HEK293T (cell line): ENCODE measurements at regions not wholly inside any gene's neighbourhood (a gene's known extent, or its start where the extent isn't known, plus 50 kb on each side); places are given as distances from the start of the nearest gene placed in this dataset.

Experiments used
- CTBP1 ChIP-seq: fragments of 450-650 bp; IDR thresholded peaks from 2 replicates; pipeline ENCODE4 v1.6.1; 2016; ENCODE audit warnings: borderline replicate concordance
- ELF4 ChIP-seq: fragments of 450-650 bp; IDR thresholded peaks from 2 replicates; pipeline ENCODE4 v1.6.1; 2017; ENCODE audit warnings: antibody characterized with exemption
- LEF1 ChIP-seq: fragments of 450-650 bp; IDR thresholded peaks from 2 replicates; pipeline ENCODE4 v1.6.1; 2017; ENCODE audit warnings: mild to moderate bottlenecking, borderline replicate concordance
- NFRKB ChIP-seq: fragments of 450-650 bp; IDR thresholded peaks from 2 replicates; pipeline ENCODE4 v1.6.1; 2016; ENCODE audit warnings: mild to moderate bottlenecking, moderate library complexity

- TF ChIP-seq NFRKB: no peak
- TF ChIP-seq CTBP1: no peak
- no peak for TF ChIP-seq LEF1
- TF ChIP-seq ELF4: no peak
Measured at GRCh38 chr1:83762039-83762365, 236.9 kb downstream of the TTLL7 start.
